GM12872 (cell line): ENCODE measurements at regions not wholly inside any gene's neighbourhood (a gene's known extent, or its start where the extent isn't known, plus 50 kb on each side); places are given as distances from the start of the nearest gene placed in this dataset.

Source experiments
- CTCF ChIP-seq: IDR thresholded peaks from 3 replicates; pipeline ENCODE4 v1.5.1; 2011; ENCODE audit warnings: low read depth, mild to moderate bottlenecking, low read length, moderate library complexity; ENCODE audit not compliant: insufficient read depth

DNA sequence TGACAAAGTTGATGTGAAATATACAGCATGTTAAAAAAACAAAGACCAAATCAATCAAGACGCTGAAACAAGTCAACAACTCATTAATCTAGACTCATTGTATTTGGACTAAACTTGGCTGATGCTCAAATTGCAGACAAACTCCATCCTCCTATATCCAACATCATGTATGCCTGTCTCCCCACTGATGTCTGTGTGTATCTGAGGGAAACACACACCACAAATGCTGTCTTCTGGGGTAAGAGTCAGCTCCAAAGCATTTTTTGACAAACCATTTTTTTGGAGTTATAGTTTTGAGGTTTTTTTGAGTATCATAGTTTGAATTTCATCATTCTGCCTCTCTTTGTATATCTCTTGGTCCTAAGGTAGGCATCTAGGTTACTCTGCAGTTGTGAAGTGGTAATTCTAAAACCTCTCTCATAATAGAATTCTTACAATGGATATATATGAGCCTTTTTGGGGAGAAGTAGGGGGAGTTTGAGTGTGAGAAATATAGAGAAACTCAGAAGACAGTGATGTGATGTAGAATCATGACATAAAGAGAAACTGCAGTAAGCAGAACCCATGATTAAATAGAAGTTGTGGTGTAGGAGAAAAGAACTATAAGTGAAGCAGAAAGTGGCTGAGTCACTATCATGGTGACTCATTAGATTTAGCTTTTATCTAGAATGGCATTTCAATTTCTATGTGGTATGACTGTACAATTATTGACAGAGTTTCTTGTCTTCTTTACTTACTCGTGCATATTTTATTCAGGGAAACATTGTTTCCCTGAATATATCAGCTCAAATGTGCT, 1531.1 kb upstream of the LRRTM3 start:
- TF ChIP-seq CTCF: no peak

- TF ChIP-seq CTCF: no peak
These were observed 1530.2 kb upstream of the LRRTM3 start for GRCh38 chr10:65395631-65396030.

GRCh38 chr10:65396997-65397396, 1528.8 kb upstream of the LRRTM3 start:
- no peak for TF ChIP-seq CTCF

- no peak for TF ChIP-seq CTCF
These were observed 1517.4 kb upstream of the LRRTM3 start for GRCh38 chr10:65408401-65408800.

DNA sequence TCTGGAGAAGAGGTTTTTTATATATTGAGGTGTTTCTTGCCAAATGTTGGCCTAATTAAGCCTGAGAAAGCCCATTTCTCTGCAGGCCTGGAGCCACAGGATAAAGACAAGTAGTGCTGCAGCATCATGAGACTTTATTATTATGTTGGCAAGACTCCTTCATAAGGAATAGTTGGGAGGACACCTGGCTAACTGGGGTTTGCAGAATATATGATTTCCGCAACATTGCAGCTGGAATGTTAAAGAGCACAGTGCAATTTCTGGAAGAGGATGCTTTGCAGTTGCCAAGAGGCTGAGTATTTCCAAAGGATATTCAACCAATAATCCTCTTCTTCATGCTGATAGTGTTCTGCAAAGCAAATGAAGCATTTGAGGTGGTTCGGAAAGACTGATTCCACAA, 1512.8 kb upstream of the LRRTM3 start:
- no peak for TF ChIP-seq CTCF

DNA sequence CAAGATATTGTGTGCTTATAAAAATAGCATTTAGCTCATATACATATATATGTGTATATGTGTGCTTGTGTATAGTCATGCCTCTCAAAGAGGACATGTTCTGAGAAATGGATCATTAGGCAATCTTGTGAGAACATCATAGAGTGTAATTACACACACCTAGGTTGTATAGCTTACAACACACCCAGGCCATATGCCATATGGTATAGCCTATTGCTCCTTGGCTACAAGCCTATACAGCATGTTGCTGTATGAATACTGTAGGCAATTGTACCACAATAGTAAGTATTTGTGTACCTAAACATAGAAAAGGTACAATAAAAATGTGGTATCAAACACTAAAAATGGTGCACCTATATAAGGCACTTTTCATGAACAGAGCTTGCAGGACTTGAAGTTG, 1510.5 kb upstream of the LRRTM3 start:
- no peak for TF ChIP-seq CTCF

GRCh38 chr10:65416094-65416493, 1509.7 kb upstream of the LRRTM3 start:
- TF ChIP-seq CTCF: no peak
